GM19452 (cell line): ENCODE measurements at regions not wholly inside any gene's neighbourhood (a gene's known extent, or its start where the extent isn't known, plus 50 kb on each side); places are given as distances from the start of the nearest gene placed in this dataset.
"Not testable (repeated sequence)": the region's sequence is repeated elsewhere in the genome, so short reads cannot be mapped to it uniquely, and the experiment has no call there.

Experiments used
- ATAC-seq: cut with Tn5 transposase; IDR thresholded peaks from one replicate; pipeline ENCODE4 v1.9.1; 2021; ENCODE audit not compliant: unreplicated experiment

DNA sequence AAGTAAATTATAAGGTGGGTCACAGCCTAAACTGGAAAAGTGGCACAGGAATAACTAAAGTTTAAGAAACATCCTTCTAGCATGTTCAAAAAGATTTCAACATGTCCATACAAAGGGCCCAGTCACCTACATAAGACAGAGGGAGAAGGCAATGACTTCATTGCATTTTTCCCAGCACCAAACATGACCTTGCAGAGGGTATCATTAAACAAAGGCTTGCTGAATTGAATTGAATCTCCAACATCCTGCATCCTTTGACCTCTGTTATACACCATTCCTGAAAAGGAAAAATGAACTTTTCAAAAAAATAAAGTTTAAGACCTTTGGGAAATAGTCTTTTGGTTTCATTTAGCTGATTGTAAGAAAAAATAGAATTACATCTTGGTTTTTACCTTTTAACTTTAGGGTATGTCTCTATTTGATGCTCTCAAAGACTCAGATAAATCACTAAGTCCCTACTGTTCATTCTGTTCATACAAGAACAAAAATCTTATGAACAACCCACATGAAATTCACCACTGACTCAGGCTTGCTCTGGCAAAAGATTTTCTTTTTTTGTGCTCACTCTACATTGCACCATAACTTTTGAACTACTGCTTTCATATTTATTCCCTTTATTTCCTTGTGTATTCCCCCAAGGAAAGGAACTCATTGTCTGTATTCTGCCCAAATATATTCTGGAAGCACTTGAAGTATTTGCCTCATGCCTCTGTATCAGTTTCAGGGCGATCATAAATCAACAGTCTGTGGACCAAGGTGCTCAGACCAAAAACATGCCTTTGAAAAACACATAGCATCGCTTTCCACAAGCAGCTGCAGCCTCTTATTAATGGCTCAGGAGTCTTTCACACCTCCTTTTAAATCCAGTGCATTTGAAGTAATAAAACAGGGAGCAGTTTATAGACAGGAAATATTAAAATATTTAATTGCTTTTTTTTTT, 121.7 kb downstream of the DUSP6 start:
- no peak for ATAC-seq

DNA sequence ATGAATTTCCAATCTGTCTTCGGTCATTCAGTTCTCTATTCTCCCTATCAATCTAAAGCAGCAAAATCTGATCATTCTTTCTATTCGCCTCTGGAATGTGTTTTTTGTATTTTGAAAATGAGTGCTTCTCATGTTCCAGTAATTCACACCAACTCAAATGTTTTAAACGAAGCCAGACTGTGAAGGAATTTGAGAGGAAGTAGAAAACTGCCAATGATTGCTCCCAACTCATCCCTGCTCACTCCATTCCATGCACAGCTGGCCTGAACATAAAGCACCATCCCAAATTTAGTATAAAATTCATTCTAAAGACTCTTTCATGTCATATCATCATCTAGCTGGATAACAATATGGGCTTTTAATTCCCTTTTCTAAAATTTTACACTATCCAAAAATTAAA, 123.8 kb downstream of the DUSP6 start:
- ATAC-seq: no peak

DNA sequence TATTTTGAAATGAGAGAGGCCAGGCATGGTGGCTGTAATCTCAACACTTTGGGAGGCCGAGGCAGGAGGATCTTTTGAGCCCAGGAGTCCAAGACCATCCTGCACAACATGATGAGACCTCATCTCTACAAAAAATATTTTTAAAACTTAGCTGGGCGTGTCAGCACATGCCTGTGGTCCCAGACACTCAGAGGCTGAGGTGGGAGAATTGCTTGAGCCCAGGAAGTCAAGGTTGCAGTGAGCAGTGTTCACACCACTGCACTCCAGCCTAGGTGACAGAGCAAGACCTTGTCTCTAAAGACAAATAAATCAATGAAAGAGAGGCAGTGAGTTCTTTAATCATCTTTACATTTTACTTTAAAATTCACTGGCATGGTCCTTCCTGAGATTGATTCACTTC, 124.5 kb downstream of the DUSP6 start:
- no peak for ATAC-seq

DNA sequence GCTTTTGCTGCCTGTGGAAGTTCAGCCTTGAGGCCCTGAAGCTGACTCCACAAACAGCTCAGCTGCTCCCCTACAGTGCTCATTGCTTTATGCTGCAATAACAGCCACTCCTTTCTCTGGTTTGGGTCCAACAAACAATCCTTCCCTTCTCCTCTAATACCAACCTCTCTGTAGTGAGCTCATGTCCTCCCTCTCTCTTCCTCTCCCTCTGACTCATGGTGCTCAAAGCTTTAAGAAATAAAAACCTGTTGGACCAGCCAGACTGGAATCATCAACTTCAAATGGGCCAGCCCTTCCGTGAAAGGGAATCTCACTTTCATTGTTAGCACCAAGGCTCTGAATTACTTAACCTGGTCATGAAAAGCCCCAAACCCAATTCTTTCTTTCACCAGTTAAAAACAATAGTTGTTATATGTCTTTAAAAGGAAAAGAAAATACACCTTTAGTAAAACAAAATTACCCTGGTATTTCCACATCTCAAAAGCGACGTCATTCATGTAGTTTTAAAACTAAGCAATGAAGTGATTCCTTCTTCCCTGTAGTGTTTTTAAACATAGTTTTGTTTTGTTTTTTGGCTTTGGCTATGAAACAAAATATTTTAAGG, 126.4 kb downstream of the DUSP6 start:
- no peak for ATAC-seq

DNA sequence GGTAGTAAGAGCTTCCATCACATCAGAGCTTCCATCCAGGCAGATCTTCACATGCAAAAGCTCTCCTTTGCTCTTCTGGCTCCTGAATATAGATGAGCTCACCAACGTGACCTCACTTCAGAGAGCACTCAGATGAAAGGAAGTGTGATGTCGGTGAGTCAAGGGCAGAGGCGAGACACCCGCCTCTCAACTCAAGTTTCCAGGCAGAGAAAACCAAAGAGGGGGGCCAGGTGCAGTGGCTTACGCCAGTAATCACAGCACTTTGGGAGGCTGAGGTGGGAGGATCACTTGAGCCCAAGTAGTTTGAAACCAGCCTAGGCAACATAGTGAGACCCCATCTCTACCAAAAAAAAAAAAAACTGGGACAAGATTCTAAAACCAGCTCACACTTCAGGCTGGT, 126.9 kb downstream of the DUSP6 start:
- no peak for ATAC-seq

DNA sequence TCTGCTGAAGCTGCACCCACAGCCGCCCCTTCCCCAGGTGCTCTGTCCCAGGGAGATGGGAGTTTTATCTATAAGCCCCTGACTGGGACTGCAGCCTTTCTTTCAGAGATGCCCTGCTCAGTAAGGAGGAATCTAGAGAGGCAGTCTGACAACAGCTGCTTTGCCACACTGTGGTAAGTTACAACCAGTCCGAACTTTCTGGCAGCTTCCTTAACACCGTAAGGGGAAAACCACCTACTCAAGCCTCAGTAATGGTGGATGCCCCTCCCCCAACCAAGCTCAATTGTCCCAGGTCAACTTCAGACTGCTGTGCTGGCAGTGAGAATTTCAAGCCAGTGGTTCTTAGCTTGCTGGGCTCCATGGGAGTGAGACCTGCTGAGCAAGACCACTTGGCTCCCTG, 129.7 kb downstream of the DUSP6 start:
- not testable (repeated sequence) for ATAC-seq

DNA sequence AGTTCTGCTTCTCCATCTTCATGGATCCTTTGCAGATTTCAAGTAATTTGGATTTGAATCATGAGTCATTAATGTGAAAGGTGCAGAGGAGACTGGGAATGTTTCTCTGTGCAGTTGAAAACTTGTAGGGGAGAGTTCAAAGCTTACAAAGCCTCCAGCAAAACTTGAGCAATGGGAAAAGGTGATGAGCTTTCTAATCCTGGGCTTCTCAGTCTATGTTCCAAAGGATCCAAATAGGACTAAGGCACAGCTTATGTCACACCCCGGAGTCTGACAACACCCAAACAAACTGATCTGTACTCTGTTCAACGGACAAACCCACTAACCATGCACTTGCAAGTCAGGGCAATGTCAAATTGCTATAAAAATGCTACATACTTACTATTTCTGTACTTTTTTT, 134.8 kb downstream of the DUSP6 start:
- ATAC-seq: no peak

DNA sequence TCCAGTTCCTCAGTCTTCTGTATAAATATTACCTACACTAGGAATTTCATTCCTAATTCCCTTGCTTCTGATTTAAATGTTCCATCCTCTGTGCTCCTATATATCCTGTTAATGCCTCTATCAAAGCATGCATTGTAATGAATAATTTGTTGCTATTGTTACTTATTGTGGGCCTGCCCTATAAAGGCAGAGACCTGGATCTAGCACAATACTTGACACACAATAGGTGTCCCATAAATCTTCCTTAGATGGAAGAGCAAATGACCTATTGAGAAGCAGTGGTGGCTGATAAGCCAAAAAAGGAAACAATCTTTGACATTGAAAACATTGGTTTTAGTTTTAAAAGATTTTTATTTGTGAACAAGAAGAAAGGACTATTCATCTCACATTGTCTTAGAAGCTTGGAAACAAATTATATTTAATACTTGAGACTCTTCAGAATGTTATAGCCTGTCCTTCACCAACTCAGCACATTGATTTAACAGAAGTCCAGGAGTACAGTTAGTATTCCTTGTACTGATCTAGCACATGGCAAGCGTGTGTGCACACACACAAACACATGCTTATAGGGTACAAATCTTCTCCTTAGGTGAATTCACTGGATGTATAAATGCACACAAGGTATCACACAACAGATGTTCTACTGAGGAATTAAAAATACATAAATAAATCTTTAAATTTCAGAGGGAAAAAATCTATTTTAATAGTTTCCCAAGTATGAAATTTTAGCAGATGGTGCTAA, 135.9 kb downstream of the DUSP6 start:
- no peak for ATAC-seq

DNA sequence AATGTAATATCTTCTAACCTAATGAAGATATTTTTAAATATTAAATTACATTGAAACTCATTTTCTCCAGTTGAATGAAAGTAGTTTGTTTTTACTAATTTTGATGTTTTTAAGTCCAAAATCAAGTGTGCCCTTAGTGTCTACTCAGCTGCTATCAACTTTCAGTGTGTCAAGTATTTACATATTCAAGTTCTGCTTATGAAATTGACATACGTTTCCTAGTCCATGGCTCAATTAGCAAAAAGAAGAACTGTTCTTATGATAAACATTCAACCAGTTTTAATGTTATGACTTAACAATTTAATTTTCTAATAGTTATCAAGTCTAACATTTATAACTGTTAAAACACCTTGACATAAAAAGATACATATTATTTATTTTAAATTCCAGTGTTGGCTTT, 137.1 kb downstream of the DUSP6 start:
- ATAC-seq: no peak

DNA sequence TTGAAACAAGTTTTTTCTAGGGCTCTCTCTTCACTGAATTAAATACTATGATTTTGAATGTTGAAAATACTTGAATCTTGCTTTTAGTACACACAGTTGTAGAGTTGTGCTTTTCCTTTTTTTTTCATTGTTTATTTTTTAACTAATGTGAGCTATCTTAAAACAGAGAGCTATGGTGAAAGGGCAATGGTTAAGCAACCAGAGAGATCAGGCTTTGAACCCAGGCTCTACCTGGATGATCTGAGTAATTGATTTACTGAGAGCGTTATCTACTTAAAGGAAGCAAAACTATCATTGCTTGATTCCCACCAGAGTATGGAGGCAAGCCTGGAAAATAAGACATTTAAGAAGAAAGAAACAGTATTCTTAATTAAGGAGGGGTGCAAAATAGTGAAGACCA, 138.6 kb downstream of the DUSP6 start:
- no peak for ATAC-seq

DNA sequence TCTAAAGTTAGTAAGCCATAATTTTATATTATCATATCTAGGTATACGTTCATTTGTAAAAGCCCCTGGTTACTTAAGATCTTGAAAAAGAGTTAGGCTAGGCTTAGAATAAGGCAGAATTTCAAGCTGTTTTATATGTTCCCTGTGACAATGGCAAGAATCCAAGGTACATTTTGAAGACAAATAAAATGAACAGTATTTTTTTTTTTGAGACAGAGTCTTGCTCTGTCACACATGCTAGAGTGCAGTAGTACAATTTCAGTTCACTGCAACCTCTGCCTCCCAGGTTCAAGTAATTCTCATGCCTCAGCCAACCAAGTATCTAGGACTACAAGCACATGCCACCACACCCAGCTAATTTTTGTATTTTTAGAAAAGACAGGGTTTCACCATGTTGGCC, 139.2 kb downstream of the DUSP6 start:
- ATAC-seq: no peak

DNA sequence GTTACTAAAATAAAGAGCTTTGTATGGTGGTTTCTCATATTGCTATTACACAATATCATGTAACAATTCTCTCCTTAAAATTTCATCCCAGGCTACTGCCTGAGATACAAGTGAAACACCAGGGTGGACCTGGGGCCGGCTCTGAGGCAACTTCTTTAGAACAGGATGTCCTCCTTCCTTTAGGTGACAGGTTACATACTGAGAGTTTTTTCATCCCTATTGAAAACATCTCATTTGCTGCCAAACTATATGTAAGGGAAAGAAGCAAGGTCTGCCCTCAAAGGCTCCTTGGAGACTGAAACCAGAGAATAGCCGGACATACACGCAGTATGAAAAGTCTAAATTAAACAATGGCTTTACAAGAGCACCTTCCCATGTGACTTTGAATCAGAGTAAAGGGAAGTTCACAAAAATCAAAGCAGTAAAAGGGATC, 139.9 kb downstream of the DUSP6 start:
- no peak for ATAC-seq

DNA sequence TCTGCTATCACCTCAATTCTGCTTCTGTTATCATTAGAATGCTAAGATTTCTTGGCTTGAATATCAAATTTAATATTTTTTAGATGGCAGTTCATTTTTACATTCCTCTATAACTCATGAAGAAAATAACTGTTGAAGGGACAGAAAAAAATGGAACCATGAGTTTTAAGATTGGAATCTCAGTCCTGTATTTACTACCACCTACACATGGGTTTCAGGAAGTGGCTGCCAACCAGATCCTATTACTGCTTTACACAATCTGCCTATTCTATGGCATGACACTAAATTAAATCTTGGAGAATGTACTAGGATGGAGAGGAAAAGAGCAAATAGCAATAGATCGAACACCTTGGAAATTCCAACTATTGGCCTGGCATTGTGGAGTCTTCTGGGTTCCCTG, 140.8 kb downstream of the DUSP6 start:
- ATAC-seq: no peak

DNA sequence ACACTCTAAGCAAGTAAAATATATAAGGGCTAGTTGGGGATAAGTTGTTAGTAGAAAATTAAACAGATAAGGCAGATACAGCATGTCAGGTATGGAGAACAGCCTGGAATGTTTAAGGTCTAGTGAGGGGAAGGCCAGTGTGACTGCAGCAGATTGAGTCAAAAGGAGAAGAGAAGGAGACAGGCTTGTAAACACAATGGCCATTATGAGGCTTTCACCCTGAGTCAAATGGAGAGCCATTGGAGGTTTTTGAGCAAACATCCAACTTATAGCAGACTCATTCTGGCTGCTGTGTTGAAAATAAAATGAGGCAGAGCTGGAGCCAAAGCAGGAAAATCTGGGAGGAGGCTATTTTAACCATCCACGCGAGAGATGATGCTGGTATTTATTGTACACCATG, 142.0 kb downstream of the DUSP6 start:
- ATAC-seq: no peak

DNA sequence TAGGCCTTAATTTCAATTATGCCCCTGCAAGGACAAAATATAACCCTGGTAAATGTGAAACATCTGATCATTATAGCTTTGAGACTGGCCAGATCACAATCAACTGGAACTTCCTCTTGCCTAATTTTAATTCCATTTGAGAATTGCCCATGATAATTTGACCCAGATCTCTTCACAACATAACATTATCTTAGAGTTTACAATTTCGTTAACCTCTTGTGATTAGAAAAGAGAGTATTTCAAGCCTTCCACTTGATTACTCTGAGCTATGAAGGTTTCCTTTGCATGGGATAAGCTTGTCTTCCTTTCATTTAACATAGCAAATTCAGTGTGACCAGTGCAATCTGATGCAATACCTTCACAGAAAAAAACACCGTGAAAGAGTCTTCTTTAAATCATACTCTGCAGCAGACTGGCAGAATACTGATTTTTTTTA, 143.6 kb downstream of the DUSP6 start:
- no peak for ATAC-seq

DNA sequence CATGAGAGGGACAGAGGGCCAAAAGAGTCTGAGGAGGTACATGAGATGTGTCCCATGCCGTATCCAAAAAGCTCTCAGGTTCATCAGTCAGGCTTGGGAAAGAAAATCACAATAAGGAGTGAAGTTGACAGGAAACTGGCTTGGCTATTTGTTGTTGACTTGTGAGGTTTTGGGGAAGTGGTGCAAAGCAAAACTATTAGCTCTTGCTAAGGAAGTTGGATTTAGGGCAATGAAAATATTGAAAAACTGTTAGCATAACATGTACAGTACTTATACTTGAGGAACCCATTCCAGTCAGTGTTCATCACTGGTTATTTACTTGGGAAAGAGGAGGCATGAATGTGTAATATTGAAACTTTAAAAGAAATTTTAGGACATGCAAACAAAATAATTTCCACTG, 145.9 kb downstream of the DUSP6 start:
- no peak for ATAC-seq

DNA sequence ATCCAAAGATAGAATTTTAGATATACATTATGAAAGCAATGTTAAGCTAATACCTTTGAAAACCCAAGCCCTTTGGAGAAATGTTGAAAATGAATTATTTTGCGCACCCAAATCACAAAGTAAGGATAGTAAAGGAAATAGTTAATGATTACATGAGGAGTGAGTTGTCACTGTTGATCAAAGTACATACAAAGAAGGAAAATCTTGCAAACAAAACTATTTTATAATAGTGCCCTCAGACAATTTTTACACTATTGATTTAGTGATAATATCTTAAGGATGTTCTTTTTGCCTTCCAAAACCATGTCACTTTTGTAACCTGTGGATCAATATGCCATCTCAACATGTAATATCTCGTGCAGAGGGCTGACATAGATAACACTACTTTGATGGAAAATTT, 146.8 kb downstream of the DUSP6 start:
- ATAC-seq: no peak

DNA sequence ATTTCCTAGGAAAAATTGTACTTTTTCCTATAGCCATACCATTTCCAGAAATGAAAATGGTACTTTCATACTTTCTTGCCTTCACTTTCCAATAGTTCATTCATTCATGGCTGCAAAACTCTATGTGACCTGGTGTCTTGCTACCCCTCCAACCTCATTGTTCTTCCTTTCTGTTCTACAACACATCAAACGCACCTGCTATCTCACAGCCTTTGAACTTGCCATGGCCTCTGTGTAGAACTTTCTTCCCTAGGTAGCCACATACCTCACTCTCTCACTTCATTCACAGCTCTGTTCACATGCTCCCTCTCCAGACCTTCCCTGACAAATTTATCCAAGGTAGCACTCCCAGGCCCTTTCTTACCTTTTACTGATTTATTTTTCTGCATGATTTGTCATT, 149.2 kb downstream of the DUSP6 start:
- no peak for ATAC-seq

DNA sequence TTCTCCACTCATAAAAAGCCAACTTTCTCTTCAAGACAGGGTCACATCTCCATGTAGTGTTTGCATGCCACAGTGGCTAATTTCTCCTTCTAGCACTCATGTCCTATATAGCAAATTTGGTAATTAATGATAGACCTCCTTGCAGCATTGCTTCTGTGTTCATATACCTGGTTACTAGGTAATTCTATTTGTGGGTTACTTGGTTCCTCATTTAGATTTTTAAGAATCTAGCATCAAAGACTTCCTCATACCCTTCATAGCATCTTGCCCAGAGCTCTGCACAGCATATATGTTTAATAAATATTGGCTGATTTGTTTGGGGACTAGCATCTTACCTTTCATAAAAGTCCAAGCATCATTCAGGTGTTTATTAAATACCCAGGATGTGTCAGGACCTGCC, 152.1 kb downstream of the DUSP6 start:
- no peak for ATAC-seq

DNA sequence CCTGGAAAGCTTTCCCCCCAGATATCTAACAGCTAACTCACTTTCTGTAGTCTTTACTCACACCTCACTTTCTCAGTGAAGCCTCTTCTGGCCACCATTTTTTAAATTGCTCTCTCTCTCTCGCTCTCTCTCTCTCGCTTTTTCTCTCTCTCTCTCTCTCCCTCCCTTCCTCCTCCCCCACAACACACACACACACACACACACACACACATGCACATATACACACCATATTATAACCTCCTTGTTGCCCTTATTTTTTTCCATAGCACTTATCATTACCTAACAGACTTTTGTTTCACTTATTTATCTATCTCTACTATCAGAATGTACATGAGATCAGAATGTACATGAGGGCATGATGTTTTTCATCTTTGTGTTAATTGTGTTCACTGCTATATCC, 156.8 kb downstream of the DUSP6 start:
- no peak for ATAC-seq

DNA sequence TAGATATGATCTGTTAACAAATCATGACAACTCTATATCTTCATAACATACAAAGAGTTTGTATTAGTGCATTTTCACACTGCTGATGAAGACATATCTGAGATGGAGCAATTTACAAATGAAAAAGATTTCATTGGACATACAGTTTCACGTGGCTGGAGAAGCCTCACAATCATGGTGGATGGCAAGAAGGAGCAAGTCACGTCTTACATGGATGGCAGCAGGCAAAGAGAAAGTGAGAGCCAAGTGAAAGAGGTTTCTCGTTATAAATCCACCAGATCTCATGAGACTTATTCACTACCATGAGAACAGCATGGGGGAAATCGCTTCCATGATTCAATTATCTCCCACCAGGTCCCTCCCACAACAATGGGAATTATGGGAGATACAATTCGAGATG, 157.6 kb downstream of the DUSP6 start:
- ATAC-seq: no peak

DNA sequence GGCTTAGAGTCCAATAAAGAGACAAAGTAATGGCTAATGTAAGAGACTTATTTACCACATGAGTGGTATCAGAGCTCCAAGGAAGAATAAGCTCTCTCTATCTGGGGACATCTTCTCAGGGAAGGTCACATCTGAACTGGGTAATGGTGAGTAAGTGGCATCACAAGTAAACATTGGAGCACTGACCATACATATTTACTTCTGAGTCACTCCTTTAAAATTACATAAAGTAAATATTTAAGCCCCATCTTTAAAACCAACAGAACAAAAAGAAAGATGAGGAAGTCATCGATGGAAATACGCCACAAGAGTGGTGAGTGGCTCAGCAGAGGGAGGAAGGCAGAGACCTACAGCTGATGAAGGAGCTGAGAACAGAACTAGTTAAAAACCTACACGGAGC, 159.9 kb downstream of the DUSP6 start:
- ATAC-seq: no peak
